ENCODE measurements at regions not wholly inside any gene's neighbourhood (a gene's known extent, or its start where the extent isn't known, plus 50 kb on each side); places are given as distances from the start of the nearest gene placed in this dataset.

- H3K27ac ChIP-seq, result no peak overlapping the region
- no peaks in the 10 kb centered on the region for H3K36me3 ChIP-seq (ENCODE audit: low read depth, missing control alignments)
- intact Hi-C loops (cut with DNase I; ENCODE audit: low total_unique reads), result no loop called here
- DNase-seq, result no peak
- 92 to 100% methylated on average over 9 of the region's 9 CpGs for WGBS, 2 donors
- H3K4me3 ChIP-seq, result no peak overlapping the region
- TF ChIP-seq CTCF (IDR thresholded peaks at IDR 0.05) (no peak), POLR2A (IDR thresholded peaks at IDR 0.05) (no peak)
- H3K9me3 ChIP-seq, result no peaks in the 10 kb centered on the region
- H3K4me1 ChIP-seq, result peaks cover 8% of the 10 kb centered on the region
- H3K27me3 ChIP-seq, result no peaks in the 10 kb centered on the region
Observed at GRCh38 chr10:113479346-113480080, 73.3 kb upstream of the HABP2 start.

DNA sequence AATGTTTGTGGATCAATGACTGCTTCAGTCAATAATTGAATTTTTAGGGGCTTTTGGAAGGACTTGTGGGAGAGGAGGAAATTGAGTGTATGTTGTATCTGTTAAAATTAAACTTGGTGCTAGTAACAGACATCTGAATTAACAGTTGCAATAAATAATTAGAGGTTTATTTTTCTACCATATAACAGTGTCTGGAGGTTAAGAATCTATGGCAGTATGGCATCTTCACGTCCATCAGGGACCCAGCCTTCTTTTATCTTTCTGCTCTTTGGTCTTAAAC lies 72.8 kb upstream of the HABP2 start:
- intact Hi-C loops (cut with DNase I; ENCODE audit: low total_unique reads), result no loop called here
- no peak for DNase-seq

GRCh38 chr10:113480851-113481502 lies 71.9 kb upstream of the HABP2 start:
- no peaks in the 10 kb centered on the region for H3K4me1 ChIP-seq
- intact Hi-C loops (cut with DNase I; ENCODE audit: low total_unique reads), result no loop called here
- H3K27ac ChIP-seq, result no peak overlapping the region
- TF ChIP-seq POLR2A (IDR thresholded peaks at IDR 0.05), result no peak
- TF ChIP-seq CTCF (IDR thresholded peaks at IDR 0.05), result no peak
- H3K9me3 ChIP-seq, result no peaks in the 10 kb centered on the region
- no peaks in the 10 kb centered on the region for H3K36me3 ChIP-seq (ENCODE audit: low read depth, missing control alignments)
- H3K4me3 ChIP-seq, result no peak overlapping the region
- H3K27me3 ChIP-seq, result no peaks in the 10 kb centered on the region
- DNase-seq, result no peak
- 65 to 72% methylated on average over 6 of the region's 6 CpGs for WGBS, 2 donors

More for the DNA sequence above, 72.8 kb upstream of the HABP2 start:
- Histone ChIP-seq H3K4me3 (no peak overlapping the region), H3K27ac (no peak overlapping the region), H3K27me3 (no peaks in the 10 kb centered on the region), H3K4me1 (peaks cover 3% of the 10 kb centered on the region), H3K9me3 (no peaks in the 10 kb centered on the region), H3K36me3 (ENCODE audit: low read depth, missing control alignments) (no peaks in the 10 kb centered on the region)
- TF ChIP-seq POLR2A (IDR thresholded peaks at IDR 0.05) (no peak), CTCF (IDR thresholded peaks at IDR 0.05) (no peak)
- WGBS, 2 donors, result 44 to 61% methylated on average over 1 of the region's 1 CpG

- Histone ChIP-seq H3K36me3 (ENCODE audit: low read depth, missing control alignments) (no peaks in the 10 kb centered on the region), H3K27me3 (no peaks in the 10 kb centered on the region), H3K9me3 (no peaks in the 10 kb centered on the region), H3K4me3 (no peak overlapping the region), H3K27ac (no peak overlapping the region), H3K4me1 (no peaks in the 10 kb centered on the region)
- TF ChIP-seq POLR2A (IDR thresholded peaks at IDR 0.05) (no peak), CTCF (IDR thresholded peaks at IDR 0.05) (no peak)
- intact Hi-C loops (cut with DNase I; ENCODE audit: low total_unique reads), result no loop called here
- no peak for DNase-seq
- 46 to 89% methylated on average over 2 of the region's 2 CpGs for WGBS, 2 donors
Observed at GRCh38 chr10:113484487-113484886, 68.4 kb upstream of the HABP2 start.

DNA sequence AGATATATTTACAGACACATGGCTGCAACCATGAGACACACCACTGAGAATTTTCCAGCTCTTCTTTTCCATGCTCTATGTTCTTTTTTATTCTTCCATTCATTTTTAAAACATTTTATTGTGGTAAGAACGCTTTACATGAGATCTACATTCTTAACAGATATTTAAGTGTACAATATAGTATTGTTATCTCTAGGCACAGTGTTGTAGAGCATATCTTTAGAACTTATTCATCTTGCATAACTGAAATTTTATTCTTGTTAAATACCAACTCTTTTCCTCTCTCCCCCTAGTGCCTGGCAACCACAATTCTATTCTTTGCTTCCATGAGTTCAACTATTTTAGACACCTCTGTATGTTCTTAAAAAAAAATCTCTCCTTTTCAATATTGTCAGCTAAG lies 67.1 kb upstream of the HABP2 start:
- intact Hi-C loops (cut with DNase I; ENCODE audit: low total_unique reads), result no loop called here
- Histone ChIP-seq H3K36me3 (ENCODE audit: low read depth, missing control alignments) (no peaks in the 10 kb centered on the region), H3K9me3 (no peaks in the 10 kb centered on the region), H3K4me1 (no peaks in the 10 kb centered on the region), H3K4me3 (no peak overlapping the region), H3K27ac (no peak overlapping the region), H3K27me3 (no peaks in the 10 kb centered on the region)
- no peak for DNase-seq
- 82 to 84% methylated on average over 1 of the region's 1 CpG for WGBS, 2 donors
- TF ChIP-seq CTCF (IDR thresholded peaks at IDR 0.05) (no peak), POLR2A (IDR thresholded peaks at IDR 0.05) (no peak)
